Panc1 (cell line): ENCODE measurements at regions not wholly inside any gene's neighbourhood (a gene's known extent, or its start where the extent isn't known, plus 50 kb on each side); places are given as distances from the start of the nearest gene placed in this dataset.

Source experiments
- ATAC-seq: fragments of 200-7000 bp; cut with Tn5 transposase; 2 replicates; pipeline ENCODE4 v1.9.1; 2020; ENCODE audit warnings: mild to moderate bottlenecking, moderate library complexity
- BruUV-seq: library from RNA; stranded (reverse); fragments of 400-500 nt; replicated peaks from 2 replicates; lab custom pipeline; 2021; lab: Mats Ljungman, UMichigan
- CTCF ChIA-PET: fragments of 300-600 bp; sonication (Branson Sonifier 250); formaldehyde crosslinking; loops from one replicate; lab custom pipeline; 2022; ENCODE audit warnings: antibody characterized with exemption; lab: Charles Lee
- POLR2A ChIA-PET: fragments of 300-600 bp; sonication (Branson Sonifier 250); formaldehyde crosslinking; loops from one replicate; lab custom pipeline; 2022; ENCODE audit warnings: antibody characterized with exemption; lab: Charles Lee
- DNase-seq: peaks from one replicate; pipeline ENCODE4 v3.0.0-alpha.2; 2010; ENCODE audit warnings: low read depth, low spot score
- H3K27ac ChIP-seq: 2 replicates; pipeline ENCODE4 v1.5.1; 2011; ENCODE audit warnings: mild to moderate bottlenecking, low read length, inconsistent platforms
- H3K27me3 ChIP-seq: fragments of 200-500 bp; sonication (Bioruptor generic); 2 replicates; pipeline ENCODE4 v1.6.0; 2014; ENCODE audit warnings: low read length, inconsistent platforms; ENCODE audit not compliant: control insufficient read depth, insufficient read depth
- H3K36me3 ChIP-seq: fragments of 200-500 bp; sonication (Bioruptor generic); 2 replicates; pipeline ENCODE4 v1.5.1; 2014; ENCODE audit warnings: inconsistent platforms, mild to moderate bottlenecking, low read length, moderate library complexity; ENCODE audit not compliant: control insufficient read depth, insufficient read depth
- H3K4me1 ChIP-seq: 2 replicates; pipeline ENCODE4 v1.5.1; 2011; ENCODE audit warnings: inconsistent platforms, mild to moderate bottlenecking, low read length, moderate library complexity; ENCODE audit not compliant: control insufficient read depth, insufficient read depth
- H3K4me3 ChIP-seq, 2 experiments: 2 replicates each; pipeline ENCODE4 v1.5.1; 2011 to 2012; ENCODE audit warnings: low read depth in 2 of 2, low read length in 2 of 2, mild to moderate bottlenecking in 2 of 2, inconsistent platforms in 1 of 2, moderate library complexity in 1 of 2
- H3K9me3 ChIP-seq: fragments of 200-500 bp; sonication (Bioruptor generic); 2 replicates; pipeline ENCODE4 v1.5.1; 2014; ENCODE audit warnings: low read depth, mild to moderate bottlenecking, inconsistent platforms, low read length, moderate library complexity; ENCODE audit not compliant: control insufficient read depth, insufficient read depth
- CTCF ChIP-seq: fragments of 450-650 bp; IDR thresholded peaks from 2 replicates; pipeline ENCODE4 v1.5.1; 2017; ENCODE audit warnings: mild to moderate bottlenecking
- POLR2AphosphoS5 ChIP-seq: IDR thresholded peaks from 2 replicates; pipeline ENCODE4 v1.6.1; 2012; ENCODE audit warnings: mild to moderate bottlenecking, low read depth, low read length, moderate library complexity
- REST ChIP-seq, 2 experiments: IDR thresholded peaks; 2 replicates each; pipeline ENCODE4 v1.6.1; 2011 to 2012; ENCODE audit warnings: low read depth in 2 of 2, control low read depth in 1 of 2, low read length in 1 of 2, mild to moderate bottlenecking in 1 of 2, moderate library complexity in 1 of 2; ENCODE audit not compliant: insufficient read depth in 1 of 2
- SIN3A ChIP-seq: IDR thresholded peaks from 2 replicates; pipeline ENCODE4 v1.6.1; 2012; ENCODE audit warnings: low read depth, mild to moderate bottlenecking, low read length, moderate library complexity, borderline replicate concordance; ENCODE audit not compliant: insufficient read depth
- TCF7L2 ChIP-seq: IDR thresholded peaks from 2 replicates; pipeline ENCODE4 v1.6.1; 2011; ENCODE audit warnings: mild to moderate bottlenecking, low read depth, low read length, inconsistent platforms
- in situ Hi-C: cut with HindIII; loops from 2 replicates; pipeline ENCODE4 v1.10.0; 2016; ENCODE audit warnings: low sequenced_read_pairs, low pct_unique_long_range_greater_than_20kb
- intact Hi-C: fragments of 100-400 bp; cut with micrococcal nuclease; formaldehyde crosslinking; loops from one replicate; pipeline ENCODE4 v1.10.0; 2022; ENCODE audit not compliant: unreplicated experiment

- DNase-seq = no peak
- no TSS peak for BruUV-seq
- no peaks in the 10 kb centered on the region for H3K36me3 ChIP-seq
- no peak for ATAC-seq
- ChIA-PET POLR2A (interaction anchor here (0.5 kb wide), 1 partner anchor 110 kb away, joined by 3 read pairs; no protein-coding TSS in a partner anchor), CTCF (no interaction called here)
- H3K27me3 ChIP-seq = no peaks in the 10 kb centered on the region
- in situ Hi-C loops = no loop called here
- TF ChIP-seq SIN3A = no peak
- TF ChIP-seq REST (IDR thresholded peaks at IDR 0.05; ENCODE audit: insufficient read depth in 1 of 2, low read depth in 2 of 2, low read length in 1 of 2) = no peak
- no peaks in the 10 kb centered on the region for H3K9me3 ChIP-seq
- no peak overlapping the region for H3K4me3 ChIP-seq
- intact Hi-C loops = no loop called here
- H3K27ac ChIP-seq = no peak overlapping the region
- no peaks in the 10 kb centered on the region for H3K4me1 ChIP-seq
Measured at GRCh38 chr16:51540259-51540658, 389.2 kb upstream of the SALL1 start.

GRCh38 chr16:51538707-51539498 is 387.8 kb upstream of the SALL1 start:
- DNase-seq = peak; percentile 78
- ATAC-seq = peak; percentile 95
- TF ChIP-seq POLR2AphosphoS5 (no peak), TCF7L2 (no peak), SIN3A (no peak), CTCF (no peak), REST (IDR thresholded peaks at IDR 0.05; ENCODE audit: insufficient read depth in 1 of 2, low read depth in 2 of 2, low read length in 1 of 2) (no peak)
- Histone ChIP-seq H3K4me3 (no peak overlapping the region), H3K27me3 (no peaks in the 10 kb centered on the region), H3K27ac (no peak overlapping the region), H3K36me3 (no peaks in the 10 kb centered on the region), H3K4me1 (no peaks in the 10 kb centered on the region), H3K9me3 (no peaks in the 10 kb centered on the region)
- in situ Hi-C loops (no loop called here), intact Hi-C loops (no loop called here)
- POLR2A ChIA-PET = interaction anchor here (0.7 kb wide), 1 partner anchor 518 kb away, joined by 3 read pairs; no protein-coding TSS in a partner anchor
- CTCF ChIA-PET = no interaction called here
- BruUV-seq = no TSS peak
